Astrocyte (in vitro differentiated cells and primary cell): ENCODE measurements at regions not wholly inside any gene's neighbourhood (a gene's known extent, or its start where the extent isn't known, plus 50 kb on each side); places are given as distances from the start of the nearest gene placed in this dataset.

ENCODE experiments used
- DNase-seq: peaks from one replicate; pipeline ENCODE4 v3.0.0-alpha.2; 2010; ENCODE audit warnings: low read depth
- FAIRE-seq: peaks from 2 replicates; lab custom pipeline; 2011; peaks lifted over from hg19 to GRCh38; lab: Jason Lieb, UNC
- H2AFZ ChIP-seq: 2 replicates; pipeline ENCODE4 v1.6.0; 2012; ENCODE audit warnings: low read depth, low read length, inconsistent platforms
- H3K27ac ChIP-seq: 2 replicates; pipeline ENCODE4 v1.5.1; 2011; ENCODE audit warnings: low read depth, low read length, inconsistent platforms
- H3K27me3 ChIP-seq: 2 replicates; pipeline ENCODE4 v1.6.0; 2011; ENCODE audit warnings: low read length, inconsistent platforms; ENCODE audit not compliant: insufficient read depth
- H3K36me3 ChIP-seq: 2 replicates; pipeline ENCODE4 v1.5.1; 2011; ENCODE audit warnings: low read length, inconsistent platforms; ENCODE audit not compliant: insufficient read depth
- H3K4me1 ChIP-seq: 2 replicates; pipeline ENCODE4 v1.5.1; 2011; ENCODE audit warnings: low read length, inconsistent platforms; ENCODE audit not compliant: insufficient read depth
- H3K4me2 ChIP-seq: 2 replicates; pipeline ENCODE4 v1.6.0; 2012; ENCODE audit warnings: low read length, inconsistent platforms
- H3K4me3 ChIP-seq: 2 replicates; pipeline ENCODE4 v1.5.1; 2011; ENCODE audit warnings: low read depth, mild to moderate bottlenecking, low read length, inconsistent platforms; ENCODE audit not compliant: insufficient read depth
- H3K79me2 ChIP-seq: 2 replicates; pipeline ENCODE4 v1.6.0; 2012; ENCODE audit warnings: mild to moderate bottlenecking, low read length, inconsistent platforms; ENCODE audit not compliant: insufficient read depth
- H3K9ac ChIP-seq: 2 replicates; pipeline ENCODE4 v1.6.0; 2012; ENCODE audit warnings: mild to moderate bottlenecking, low read length, inconsistent platforms
- H3K9me3 ChIP-seq: 2 replicates; pipeline ENCODE4 v1.5.1; 2012; ENCODE audit warnings: low read depth, mild to moderate bottlenecking, low read length, inconsistent platforms; ENCODE audit not compliant: insufficient read depth
- H4K20me1 ChIP-seq: 2 replicates; pipeline ENCODE4 v1.6.0; 2012; ENCODE audit warnings: low read length, inconsistent platforms; ENCODE audit not compliant: insufficient read depth
- H3K27ac Mint-ChIP-seq: one replicate; pipeline ENCODE4 v1.8.0; 2021; ENCODE audit warnings: mild to moderate bottlenecking, mixed read lengths; ENCODE audit not compliant: unreplicated experiment
- H3K27me3 Mint-ChIP-seq: one replicate; pipeline ENCODE4 v1.8.0; 2021; ENCODE audit warnings: low read depth, mixed read lengths; ENCODE audit not compliant: unreplicated experiment
- H3K36me3 Mint-ChIP-seq: one replicate; pipeline ENCODE4 v1.8.0; 2021; ENCODE audit warnings: low read depth, mixed read lengths; ENCODE audit not compliant: unreplicated experiment
- H3K4me1 Mint-ChIP-seq: one replicate; pipeline ENCODE4 v1.8.0; 2021; ENCODE audit warnings: low read depth, mixed read lengths; ENCODE audit not compliant: unreplicated experiment
- H3K4me3 Mint-ChIP-seq: one replicate; pipeline ENCODE4 v1.8.0; 2021; ENCODE audit warnings: mild to moderate bottlenecking, moderate library complexity, mixed read lengths; ENCODE audit not compliant: unreplicated experiment
- H3K9me3 Mint-ChIP-seq: one replicate; pipeline ENCODE4 v1.8.0; 2021; ENCODE audit warnings: mild to moderate bottlenecking, mixed read lengths; ENCODE audit not compliant: unreplicated experiment
- EZH2 ChIP-seq: IDR thresholded peaks from 2 replicates; pipeline ENCODE4 v1.6.1; 2012; ENCODE audit warnings: mild to moderate bottlenecking, low read length, inconsistent platforms; ENCODE audit not compliant: insufficient read depth
- TF ChIP-seq, protein P1 (sequence below): IDR thresholded peaks from 2 replicates; pipeline ENCODE4 v1.5.1; 2011; ENCODE audit warnings: low read depth, mild to moderate bottlenecking, inconsistent platforms, low read length, moderate library complexity; ENCODE audit not compliant: insufficient read depth

DNA sequence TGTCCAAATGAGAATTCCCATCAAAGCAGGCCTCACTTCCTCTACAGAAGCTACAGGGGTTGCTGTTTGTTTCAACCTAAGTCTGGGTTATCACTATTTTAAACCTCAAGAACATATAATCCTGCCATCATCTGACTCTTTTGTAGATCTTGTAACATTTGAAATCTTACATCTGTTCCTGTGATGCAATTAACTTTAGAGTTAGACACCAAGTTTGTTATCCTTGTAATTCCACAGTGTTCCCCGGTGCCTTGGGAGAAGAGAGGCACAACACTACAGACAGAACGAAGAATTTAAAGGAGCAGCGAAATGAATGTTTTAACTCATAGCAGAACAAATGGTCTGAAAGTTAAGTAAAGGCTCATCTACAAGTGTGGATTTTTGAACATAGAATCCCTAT is 116.1 kb downstream of the UCHL5 start:
- no peaks in the 10 kb centered on the region for H3K9me3 ChIP-seq
- H3K36me3 Mint-ChIP-seq: no peaks in the 10 kb centered on the region
- H3K36me3 ChIP-seq: no peaks in the 10 kb centered on the region
- no peaks in the 10 kb centered on the region for H3K79me2 ChIP-seq
- H3K27ac ChIP-seq: no peak overlapping the region
- no peaks in the 10 kb centered on the region for H3K4me1 Mint-ChIP-seq
- H3K9ac ChIP-seq: no peak overlapping the region
- no peaks in the 10 kb centered on the region for H3K27me3 Mint-ChIP-seq
- H3K27me3 ChIP-seq: no peaks in the 10 kb centered on the region
- no peak overlapping the region for H3K4me3 Mint-ChIP-seq
- FAIRE-seq: no peak
- H3K27ac Mint-ChIP-seq: no peak overlapping the region
- no peaks in the 10 kb centered on the region for H4K20me1 ChIP-seq
- no peak overlapping the region for H3K4me3 ChIP-seq
- DNase-seq: no peak
- TF ChIP-seq, protein P1, sequence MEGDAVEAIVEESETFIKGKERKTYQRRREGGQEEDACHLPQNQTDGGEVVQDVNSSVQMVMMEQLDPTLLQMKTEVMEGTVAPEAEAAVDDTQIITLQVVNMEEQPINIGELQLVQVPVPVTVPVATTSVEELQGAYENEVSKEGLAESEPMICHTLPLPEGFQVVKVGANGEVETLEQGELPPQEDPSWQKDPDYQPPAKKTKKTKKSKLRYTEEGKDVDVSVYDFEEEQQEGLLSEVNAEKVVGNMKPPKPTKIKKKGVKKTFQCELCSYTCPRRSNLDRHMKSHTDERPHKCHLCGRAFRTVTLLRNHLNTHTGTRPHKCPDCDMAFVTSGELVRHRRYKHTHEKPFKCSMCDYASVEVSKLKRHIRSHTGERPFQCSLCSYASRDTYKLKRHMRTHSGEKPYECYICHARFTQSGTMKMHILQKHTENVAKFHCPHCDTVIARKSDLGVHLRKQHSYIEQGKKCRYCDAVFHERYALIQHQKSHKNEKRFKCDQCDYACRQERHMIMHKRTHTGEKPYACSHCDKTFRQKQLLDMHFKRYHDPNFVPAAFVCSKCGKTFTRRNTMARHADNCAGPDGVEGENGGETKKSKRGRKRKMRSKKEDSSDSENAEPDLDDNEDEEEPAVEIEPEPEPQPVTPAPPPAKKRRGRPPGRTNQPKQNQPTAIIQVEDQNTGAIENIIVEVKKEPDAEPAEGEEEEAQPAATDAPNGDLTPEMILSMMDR: no peak
- no peak for TF ChIP-seq EZH2
- H2AFZ ChIP-seq: no peak overlapping the region
- H3K4me1 ChIP-seq: no peaks in the 10 kb centered on the region
- peaks cover 2% of the 10 kb centered on the region for H3K9me3 Mint-ChIP-seq
- no peak overlapping the region for H3K4me2 ChIP-seq

DNA sequence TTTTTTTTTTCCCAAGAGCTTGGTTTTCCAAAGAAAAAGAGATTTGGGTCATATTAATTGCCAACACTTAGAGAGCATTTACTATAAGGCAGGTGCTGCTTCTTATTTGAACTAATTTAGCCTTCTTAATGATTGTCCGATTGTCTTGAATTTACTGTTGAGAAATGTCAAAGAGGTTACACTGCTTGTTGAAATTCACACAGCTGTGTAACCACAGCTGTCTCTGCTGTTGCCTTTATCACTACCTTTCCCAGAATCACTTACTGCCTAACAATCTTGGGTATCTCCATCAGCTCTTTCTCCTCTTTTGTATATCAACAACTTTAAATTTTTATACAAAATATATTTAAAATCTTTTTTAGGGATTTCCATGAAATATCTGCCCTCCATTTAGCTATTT is 115.6 kb downstream of the UCHL5 start:
- Histone ChIP-seq H3K36me3 (no peaks in the 10 kb centered on the region), H3K27ac (no peak overlapping the region)
- peaks cover 2% of the 10 kb centered on the region for H3K9me3 Mint-ChIP-seq

More for the DNA sequence above, 115.6 kb downstream of the UCHL5 start:
- Histone ChIP-seq H3K9ac (no peak overlapping the region), H2AFZ (no peak overlapping the region), H3K79me2 (no peaks in the 10 kb centered on the region), H3K4me1 (no peaks in the 10 kb centered on the region), H4K20me1 (no peaks in the 10 kb centered on the region), H3K4me3 (no peak overlapping the region), H3K27me3 (no peaks in the 10 kb centered on the region), H3K4me2 (no peak overlapping the region), H3K9me3 (no peaks in the 10 kb centered on the region)
- Mint-ChIP-seq H3K27ac (no peak overlapping the region), H3K4me3 (no peak overlapping the region), H3K4me1 (no peaks in the 10 kb centered on the region), H3K27me3 (no peaks in the 10 kb centered on the region), H3K36me3 (no peaks in the 10 kb centered on the region)
- no peak for TF ChIP-seq EZH2
- TF ChIP-seq, protein P1: no peak
- no peak for DNase-seq
- no peak for FAIRE-seq
